Naive thymus-derived CD4-positive, alpha-beta T cell (primary cell): ENCODE measurements at regions not wholly inside any gene's neighbourhood (a gene's known extent, or its start where the extent isn't known, plus 50 kb on each side); places are given as distances from the start of the nearest gene placed in this dataset.

Experiments
- ATAC-seq: fragments of 150-1000 bp; cut with Tn5 transposase; 2 replicates; pipeline ENCODE4 v1.10.0; 2021; ENCODE audit warnings: mild to moderate bottlenecking, moderate library complexity
- CTCF ChIA-PET: fragments of 350-600 bp; sonication (Branson Sonifier 250); formaldehyde crosslinking; loops from one replicate; lab custom pipeline; 2021; ENCODE audit warnings: antibody characterized with exemption; lab: Charles Lee
- POLR2A ChIA-PET: fragments of 350-600 bp; sonication (Branson Sonifier 250); formaldehyde crosslinking; loops from one replicate; lab custom pipeline; 2021; ENCODE audit warnings: antibody characterized with exemption, inconsistent platforms; lab: Charles Lee
- DNase-seq, 9 donors: peaks; one replicate each; pipeline versions ENCODE4 v3.0.0 to v3.0.0-alpha.2; 2020 to 2022; ENCODE audit warnings: mixed read lengths in 1 of 9
- H3K27ac ChIP-seq: one replicate; pipeline ENCODE4 v1.7.0; 2013; ENCODE audit warnings: mild to moderate bottlenecking, low read depth, low read length, moderate library complexity
- H3K27me3 ChIP-seq, 2 donors: one replicate each; pipeline ENCODE4 v1.7.0; 2013; ENCODE audit warnings: low read length in 2 of 2, mild to moderate bottlenecking in 2 of 2, moderate library complexity in 2 of 2; ENCODE audit not compliant: control insufficient read depth in 2 of 2, insufficient read depth in 2 of 2
- H3K36me3 ChIP-seq, 3 experiments: 1 replicate in 2 of 3; 2 replicates in 1 of 3; pipeline ENCODE4 v1.7.0; 2013; ENCODE audit warnings: low read length in 3 of 3, mild to moderate bottlenecking in 3 of 3, moderate library complexity in 1 of 3; ENCODE audit not compliant: insufficient read depth in 3 of 3, control insufficient read depth in 2 of 3
- H3K4me1 ChIP-seq, 2 donors: one replicate each; pipeline ENCODE4 v1.7.0; 2013; ENCODE audit warnings: low read length in 2 of 2, mild to moderate bottlenecking in 2 of 2, moderate library complexity in 1 of 2; ENCODE audit not compliant: control insufficient read depth in 2 of 2, insufficient read depth in 2 of 2
- H3K4me3 ChIP-seq: 2 replicates; pipeline ENCODE4 v1.7.0; 2013; ENCODE audit warnings: mild to moderate bottlenecking, low read length
- H3K9me3 ChIP-seq, 3 experiments: 1 replicate in 2 of 3; 2 replicates in 1 of 3; pipeline ENCODE4 v1.7.0; 2013; ENCODE audit warnings: low read length in 3 of 3; ENCODE audit not compliant: control insufficient read depth in 2 of 3
- H3K27ac Mint-ChIP-seq, 9 donors: one replicate each; pipeline ENCODE4 v1.8.0; 2020 to 2022; ENCODE audit warnings: mixed read lengths in 9 of 9, mild to moderate bottlenecking in 8 of 9, moderate library complexity in 5 of 9, inconsistent platforms in 2 of 9
- H3K27me3 Mint-ChIP-seq, 5 donors: one replicate each; pipeline ENCODE4 v1.8.0; 2021 to 2022; ENCODE audit warnings: mixed read lengths in 5 of 5, mild to moderate bottlenecking in 1 of 5
- H3K36me3 Mint-ChIP-seq, 5 donors: one replicate each; pipeline ENCODE4 v1.8.0; 2020 to 2022; ENCODE audit warnings: mixed read lengths in 5 of 5, mild to moderate bottlenecking in 3 of 5, inconsistent platforms in 1 of 5
- H3K4me1 Mint-ChIP-seq, 7 donors: one replicate each; pipeline ENCODE4 v1.8.0; 2020 to 2022; ENCODE audit warnings: mixed read lengths in 7 of 7, mild to moderate bottlenecking in 3 of 7, inconsistent platforms in 1 of 7
- H3K4me3 Mint-ChIP-seq, 10 donors: one replicate each; pipeline ENCODE4 v1.8.0; 2020 to 2022; ENCODE audit warnings: mild to moderate bottlenecking in 10 of 10, mixed read lengths in 10 of 10, moderate library complexity in 6 of 10, inconsistent platforms in 2 of 10
- H3K9me3 Mint-ChIP-seq, 11 donors: one replicate each; pipeline ENCODE4 v1.8.0; 2020 to 2022; ENCODE audit warnings: mixed read lengths in 11 of 11, mild to moderate bottlenecking in 4 of 11, inconsistent platforms in 1 of 11, moderate library complexity in 1 of 11
- intact Hi-C, 2 donors: fragments of 100-400 bp; cut with micrococcal nuclease; formaldehyde crosslinking; loops; one replicate each; pipeline ENCODE4 v1.15.1; 2023

GRCh38 chr5:107155707-107156106 is 515.0 kb downstream of the EFNA5 start:
- H3K36me3 ChIP-seq: no peaks in the 10 kb centered on the region
- Mint-ChIP-seq H3K27me3 (no peaks in the 10 kb centered on the region), H3K9me3 (peaks cover 0 to 16% (median 3%) of the 10 kb centered on the region in 11 donors), H3K4me3 (no peak overlapping the region), H3K36me3 (no peaks in the 10 kb centered on the region), H3K27ac (no peak overlapping the region), H3K4me1 (no peaks in the 10 kb centered on the region)
- H3K9me3 ChIP-seq: no peaks in the 10 kb centered on the region
- intact Hi-C loops: no loop called here
- ATAC-seq (no peak), DNase-seq (no peak)
- H3K27me3 ChIP-seq: no peaks in the 10 kb centered on the region
- H3K27ac ChIP-seq: no peak overlapping the region
- ChIA-PET POLR2A (no interaction called here), CTCF (no interaction called here)
- no peaks in the 10 kb centered on the region for H3K4me1 ChIP-seq
- H3K4me3 ChIP-seq: no peak overlapping the region

DNA sequence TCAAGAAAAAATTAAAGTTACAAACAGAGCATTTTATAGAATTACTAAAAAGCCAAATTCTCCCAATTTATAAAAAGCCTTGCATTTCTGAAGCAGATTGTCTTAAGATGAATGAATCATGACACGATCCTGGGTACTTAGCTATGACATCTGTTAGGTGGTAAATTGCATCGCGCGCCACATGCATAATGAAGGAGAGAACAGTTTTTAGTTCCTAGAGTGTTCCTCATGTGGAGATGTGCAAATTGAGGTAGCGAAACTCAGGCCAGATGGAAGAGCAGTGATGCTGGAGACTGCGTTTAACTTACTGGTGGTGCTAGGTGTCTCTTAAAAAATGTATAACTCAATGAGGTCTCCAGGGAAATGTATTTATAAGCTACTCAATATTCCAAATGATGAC is 516.1 kb downstream of the EFNA5 start:
- Mint-ChIP-seq H3K27me3 (no peaks in the 10 kb centered on the region), H3K36me3 (no peaks in the 10 kb centered on the region), H3K9me3 (peaks cover 0 to 7% (median 0%) of the 10 kb centered on the region in 11 donors), H3K4me1 (no peaks in the 10 kb centered on the region), H3K27ac (no peak overlapping the region), H3K4me3 (no peak overlapping the region)
- DNase-seq: no peak
- Histone ChIP-seq H3K4me3 (no peak overlapping the region), H3K27ac (no peak overlapping the region), H3K36me3 (no peaks in the 10 kb centered on the region), H3K27me3 (no peaks in the 10 kb centered on the region), H3K9me3 (no peaks in the 10 kb centered on the region), H3K4me1 (no peaks in the 10 kb centered on the region)
- intact Hi-C loops: no loop called here
- ChIA-PET CTCF (no interaction called here), POLR2A (no interaction called here)
- no peak for ATAC-seq

- ATAC-seq (no peak), DNase-seq (no peak)
- peaks cover 0 to 5% (median 0%) of the 10 kb centered on the region in 11 donors for H3K9me3 Mint-ChIP-seq
- ChIA-PET POLR2A (no interaction called here), CTCF (no interaction called here)
- H3K4me3 Mint-ChIP-seq: no peak overlapping the region
- H3K36me3 ChIP-seq: no peaks in the 10 kb centered on the region
- intact Hi-C loops: no loop called here
- no peaks in the 10 kb centered on the region for H3K36me3 Mint-ChIP-seq
- no peak overlapping the region for H3K27ac Mint-ChIP-seq
- no peaks in the 10 kb centered on the region for H3K9me3 ChIP-seq
- H3K27me3 Mint-ChIP-seq: no peaks in the 10 kb centered on the region
- H3K4me1 ChIP-seq: no peaks in the 10 kb centered on the region
- no peak overlapping the region for H3K4me3 ChIP-seq
- no peak overlapping the region for H3K27ac ChIP-seq
- H3K27me3 ChIP-seq: no peaks in the 10 kb centered on the region
- H3K4me1 Mint-ChIP-seq: no peaks in the 10 kb centered on the region
These were observed 517.5 kb downstream of the EFNA5 start for GRCh38 chr5:107153283-107153682.

DNA sequence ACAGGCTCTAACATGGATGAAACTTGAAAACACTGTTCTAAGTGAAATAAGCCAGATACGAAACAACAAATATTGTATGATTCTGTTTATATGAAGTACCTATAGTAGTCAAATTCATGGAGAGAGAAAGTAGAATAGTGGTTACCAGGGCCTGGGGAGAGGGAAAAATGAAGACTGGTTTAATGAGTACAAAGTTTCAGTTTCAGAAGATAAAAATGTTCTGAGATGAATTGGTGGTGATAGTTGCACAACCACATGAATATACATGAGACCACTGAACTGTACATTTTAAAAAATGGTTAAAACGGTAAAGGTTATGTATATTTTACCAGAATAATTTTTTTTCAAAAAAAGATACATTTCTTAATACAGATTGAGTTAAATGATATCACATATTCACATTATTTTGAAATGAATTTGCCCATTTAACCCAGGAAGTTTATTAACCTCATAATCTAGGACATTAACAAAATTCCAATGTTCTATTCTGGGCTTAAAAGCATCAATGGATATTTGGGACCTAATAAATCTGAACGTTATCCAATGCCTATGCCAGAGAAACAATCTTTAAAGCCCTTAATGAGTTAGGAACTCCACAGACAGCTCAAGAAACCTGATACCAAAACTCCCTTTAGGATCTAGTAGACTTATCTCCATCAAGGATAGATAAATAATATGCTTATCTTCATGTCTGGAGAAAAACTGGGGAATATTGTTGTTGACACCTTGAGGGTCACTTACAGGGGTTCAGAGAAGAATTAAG is 521.3 kb downstream of the EFNA5 start:
- H3K27ac ChIP-seq: no peak overlapping the region
- no peaks in the 10 kb centered on the region for H3K4me1 Mint-ChIP-seq
- CTCF ChIA-PET: no interaction called here
- H3K27me3 Mint-ChIP-seq: peaks cover 0 to under 1% (median 0%) of the 10 kb centered on the region in 5 donors
- H3K9me3 Mint-ChIP-seq: peaks cover 0 to under 1% (median 0%) of the 10 kb centered on the region in 11 donors
- no peak overlapping the region for H3K4me3 ChIP-seq
- H3K4me3 Mint-ChIP-seq: no peak overlapping the region
- intact Hi-C loops: no loop called here
- H3K36me3 Mint-ChIP-seq: no peaks in the 10 kb centered on the region
- no peaks in the 10 kb centered on the region for H3K9me3 ChIP-seq
- no peak overlapping the region for H3K27ac Mint-ChIP-seq
- DNase-seq: no peak
- POLR2A ChIA-PET: no interaction called here
- no peaks in the 10 kb centered on the region for H3K36me3 ChIP-seq
- H3K4me1 ChIP-seq: no peaks in the 10 kb centered on the region
- no peak for ATAC-seq
- H3K27me3 ChIP-seq: no peaks in the 10 kb centered on the region

GRCh38 chr5:107147589-107147988 is 523.1 kb downstream of the EFNA5 start:
- Mint-ChIP-seq H3K36me3 (no peaks in the 10 kb centered on the region), H3K27ac (no peak overlapping the region), H3K4me3 (no peak overlapping the region), H3K9me3 (peaks cover 0 to 3% (median 0%) of the 10 kb centered on the region in 11 donors), H3K27me3 (peaks cover 0 to 3% (median 0%) of the 10 kb centered on the region in 5 donors), H3K4me1 (no peaks in the 10 kb centered on the region)
- H3K27me3 ChIP-seq: no peaks in the 10 kb centered on the region
- ATAC-seq: no peak
- ChIA-PET POLR2A (no interaction called here), CTCF (interaction anchor here (0.6 kb wide), 1 partner anchor 134 kb away, joined by 3 read pairs; no protein-coding TSS in a partner anchor)
- intact Hi-C loops: no loop called here
- no peaks in the 10 kb centered on the region for H3K9me3 ChIP-seq
- no peak overlapping the region for H3K27ac ChIP-seq
- H3K4me1 ChIP-seq: no peaks in the 10 kb centered on the region
- H3K36me3 ChIP-seq: no peaks in the 10 kb centered on the region
- DNase-seq: no peak
- no peak overlapping the region for H3K4me3 ChIP-seq

- ATAC-seq (no peak), DNase-seq (no peak)
- ChIA-PET POLR2A (no interaction called here), CTCF (interaction anchor here (0.6 kb wide), 1 partner anchor 135 kb away, joined by 3 read pairs; no protein-coding TSS in a partner anchor)
- Histone ChIP-seq H3K4me3 (no peak overlapping the region), H3K27me3 (no peaks in the 10 kb centered on the region), H3K27ac (no peak overlapping the region), H3K4me1 (no peaks in the 10 kb centered on the region), H3K9me3 (no peaks in the 10 kb centered on the region), H3K36me3 (no peaks in the 10 kb centered on the region)
- Mint-ChIP-seq H3K4me3 (no peak overlapping the region), H3K27ac (no peak overlapping the region), H3K9me3 (peaks cover 0 to 6% (median 0%) of the 10 kb centered on the region in 11 donors), H3K4me1 (no peaks in the 10 kb centered on the region), H3K27me3 (peaks cover 0 to 3% (median 0%) of the 10 kb centered on the region in 5 donors), H3K36me3 (no peaks in the 10 kb centered on the region)
- intact Hi-C loops: no loop called here
These were observed 523.8 kb downstream of the EFNA5 start for GRCh38 chr5:107146901-107147300.

GRCh38 chr5:107135391-107135790 is 535.3 kb downstream of the EFNA5 start:
- no peaks in the 10 kb centered on the region for H3K9me3 ChIP-seq
- no peak for ATAC-seq
- Mint-ChIP-seq H3K36me3 (no peaks in the 10 kb centered on the region), H3K4me1 (no peaks in the 10 kb centered on the region), H3K9me3 (peaks cover 0 to 28% (median 5%) of the 10 kb centered on the region in 11 donors), H3K27ac (no peak overlapping the region), H3K4me3 (no peak overlapping the region), H3K27me3 (no peaks in the 10 kb centered on the region)
- ChIA-PET POLR2A (no interaction called here), CTCF (no interaction called here)
- no peak for DNase-seq
- no peaks in the 10 kb centered on the region for H3K27me3 ChIP-seq
- H3K27ac ChIP-seq: no peak overlapping the region
- intact Hi-C loops: no loop called here
- H3K4me3 ChIP-seq: no peak overlapping the region
- no peaks in the 10 kb centered on the region for H3K4me1 ChIP-seq
- no peaks in the 10 kb centered on the region for H3K36me3 ChIP-seq
